H9 (cell line): ENCODE measurements at regions not wholly inside any gene's neighbourhood (a gene's known extent, or its start where the extent isn't known, plus 50 kb on each side); places are given as distances from the start of the nearest gene placed in this dataset.

ENCODE experiments used
- DNase-seq: peaks from one replicate; pipeline ENCODE4 v3.0.0-alpha.2; 2017
- H2AFZ ChIP-seq: one replicate; pipeline ENCODE4 v1.6.1; 2013; ENCODE audit warnings: mild to moderate bottlenecking, low read length, control low read depth, moderate library complexity
- H2AK5ac ChIP-seq: 2 replicates; pipeline ENCODE4 v1.6.1; 2013; ENCODE audit warnings: low read length, control low read depth, mixed read lengths; ENCODE audit not compliant: insufficient read length
- H2BK120ac ChIP-seq: one replicate; pipeline ENCODE4 v1.6.1; 2013; ENCODE audit warnings: low read depth, mild to moderate bottlenecking, low read length, control low read depth, inconsistent platforms; ENCODE audit not compliant: poor library complexity, severe bottlenecking
- H2BK12ac ChIP-seq: 2 replicates; pipeline ENCODE4 v1.6.1; 2013; ENCODE audit warnings: low read length, control low read depth, mixed read lengths, low read depth; ENCODE audit not compliant: insufficient read length
- H2BK15ac ChIP-seq: 2 replicates; pipeline ENCODE4 v1.6.1; 2013; ENCODE audit warnings: low read depth, low read length, control low read depth
- H2BK20ac ChIP-seq: one replicate; pipeline ENCODE4 v1.6.1; 2013; ENCODE audit warnings: low read depth, mild to moderate bottlenecking, low read length, control low read depth, inconsistent platforms; ENCODE audit not compliant: poor library complexity, severe bottlenecking
- H2BK5ac ChIP-seq: 2 replicates; pipeline ENCODE4 v1.6.1; 2013; ENCODE audit warnings: low read length, control low read depth, mixed read lengths; ENCODE audit not compliant: insufficient read length
- H3K14ac ChIP-seq: 2 replicates; pipeline ENCODE4 v1.6.1; 2013; ENCODE audit warnings: low read length, control low read depth; ENCODE audit not compliant: insufficient read depth
- H3K18ac ChIP-seq: 2 replicates; pipeline ENCODE4 v1.6.1; 2013; ENCODE audit warnings: low read depth, mild to moderate bottlenecking, mixed read lengths, low read length, control low read depth; ENCODE audit not compliant: insufficient read length
- H3K23ac ChIP-seq: 2 replicates; pipeline ENCODE4 v1.6.1; 2013; ENCODE audit warnings: low read length, control low read depth, mixed read lengths, low read depth; ENCODE audit not compliant: insufficient read length
- H3K23me2 ChIP-seq: 2 replicates; pipeline ENCODE4 v1.6.1; 2013; ENCODE audit warnings: low read depth, mild to moderate bottlenecking, mixed read lengths, low read length, control low read depth; ENCODE audit not compliant: insufficient read length, poor library complexity, severe bottlenecking
- H3K27ac ChIP-seq: 2 replicates; pipeline ENCODE4 v1.5.1; 2013; ENCODE audit warnings: low read length, control low read depth, mixed read lengths, low read depth; ENCODE audit not compliant: insufficient read length
- H3K27me3 ChIP-seq: 2 replicates; pipeline ENCODE4 v1.6.1; 2013; ENCODE audit warnings: low read length, control low read depth, inconsistent platforms; ENCODE audit not compliant: insufficient read depth
- H3K4ac ChIP-seq: 2 replicates; pipeline ENCODE4 v1.6.1; 2013; ENCODE audit warnings: low read depth, mild to moderate bottlenecking, control low read depth, inconsistent platforms, low read length, moderate library complexity
- H3K4me1 ChIP-seq: 2 replicates; pipeline ENCODE4 v1.6.1; 2013; ENCODE audit warnings: low read length, control low read depth, inconsistent platforms; ENCODE audit not compliant: insufficient read depth
- H3K4me2 ChIP-seq: 2 replicates; pipeline ENCODE4 v1.6.1; 2013; ENCODE audit warnings: low read length, control low read depth, mixed read lengths; ENCODE audit not compliant: insufficient read length, insufficient read depth
- H3K56ac ChIP-seq: 2 replicates; pipeline ENCODE4 v1.6.1; 2013; ENCODE audit warnings: low read depth, mild to moderate bottlenecking, mixed read lengths, low read length, control low read depth; ENCODE audit not compliant: insufficient read length
- H3K79me1 ChIP-seq: 2 replicates; pipeline ENCODE4 v1.6.1; 2013; ENCODE audit warnings: low read depth, mild to moderate bottlenecking, moderate library complexity, low read length, control low read depth, inconsistent platforms; ENCODE audit not compliant: insufficient read depth, poor library complexity, severe bottlenecking
- H3K79me2 ChIP-seq: 2 replicates; pipeline ENCODE4 v1.6.1; 2013; ENCODE audit warnings: low read length, control low read depth, inconsistent platforms; ENCODE audit not compliant: insufficient read depth
- H3K9ac ChIP-seq: 2 replicates; pipeline ENCODE4 v1.6.1; 2013; ENCODE audit warnings: low read length, control low read depth, mixed read lengths; ENCODE audit not compliant: insufficient read length; ENCODE audit errors: extremely low read depth
- H3K9me3 ChIP-seq: one replicate; pipeline ENCODE4 v1.6.1; 2013; ENCODE audit warnings: low read depth, low read length, inconsistent platforms; ENCODE audit not compliant: control insufficient read depth
- H3T11ph ChIP-seq: one replicate; pipeline ENCODE4 v1.6.1; 2013; ENCODE audit warnings: mild to moderate bottlenecking, low read length, control low read depth, inconsistent platforms
- H4K20me1 ChIP-seq: one replicate; pipeline ENCODE4 v1.6.1; 2013; ENCODE audit not compliant: control insufficient read depth, insufficient read length, insufficient read depth
- H4K5ac ChIP-seq: 2 replicates; pipeline ENCODE4 v1.6.1; 2013; ENCODE audit warnings: low read depth, mild to moderate bottlenecking, mixed read lengths, low read length, control low read depth; ENCODE audit not compliant: insufficient read length
- H4K8ac ChIP-seq: replicated peaks from 2 replicates; pipeline ENCODE4 v1.6.1; 2013; ENCODE audit warnings: low read length, control low read depth, mixed read lengths, low read depth; ENCODE audit not compliant: insufficient read length
- H4K91ac ChIP-seq: 2 replicates; pipeline ENCODE4 v1.6.1; 2013; ENCODE audit warnings: low read depth, mild to moderate bottlenecking, moderate library complexity, mixed read lengths, low read length, control low read depth; ENCODE audit not compliant: insufficient read length
- H3K27ac Mint-ChIP-seq, 3 experiments: 2 replicates in 2 of 3; 3 replicates in 1 of 3; pipeline ENCODE4 v1.8.0; 2020 to 2021; ENCODE audit warnings: mixed read lengths in 3 of 3, mild to moderate bottlenecking in 1 of 3, moderate library complexity in 1 of 3
- H3K27me3 Mint-ChIP-seq: 2 replicates; pipeline ENCODE4 v1.8.0; 2021; ENCODE audit warnings: low read depth, mild to moderate bottlenecking, moderate library complexity, mixed read lengths
- H3K36me3 Mint-ChIP-seq, 3 experiments: 2 replicates in 2 of 3; 3 replicates in 1 of 3; pipeline ENCODE4 v1.8.0; 2020 to 2021; ENCODE audit warnings: low read depth in 3 of 3, mixed read lengths in 3 of 3; ENCODE audit not compliant: insufficient read depth in 1 of 3
- H3K4me1 Mint-ChIP-seq, 2 experiments: 2 replicates each; pipeline ENCODE4 v1.8.0; 2020; ENCODE audit warnings: mixed read lengths in 2 of 2
- H3K4me3 Mint-ChIP-seq, 2 experiments: 2 replicates in 1 of 2; 3 replicates in 1 of 2; pipeline ENCODE4 v1.8.0; 2020 to 2021; ENCODE audit warnings: mild to moderate bottlenecking in 2 of 2, mixed read lengths in 2 of 2, moderate library complexity in 1 of 2
- H3K9me3 Mint-ChIP-seq, 2 experiments: 2 replicates in 1 of 2; 3 replicates in 1 of 2; pipeline ENCODE4 v1.8.0; 2020; ENCODE audit warnings: mild to moderate bottlenecking in 2 of 2, mixed read lengths in 2 of 2, moderate library complexity in 1 of 2
- CTCF ChIP-seq: fragments of 200-600 bp; sonication (generic); conservative IDR thresholded peaks from 3 replicates; pipeline ENCODE4 v1.8.0; 2021; ENCODE audit warnings: antibody characterized with exemption, mild to moderate bottlenecking
- WGBS: extraction: QIAGEN DNeasy Blood & Tissue Kit; methylation state at CpG from one replicate; pipeline ENCODE4 v1.1.7; 2013; ENCODE audit warnings: missing lambda C conversion rate, low lambda C conversion rate, mixed read lengths; ENCODE audit not compliant: insufficient read length; ENCODE audit errors: extremely low coverage; 5-methylcytosine and 5-hydroxymethylcytosine counted together

DNA sequence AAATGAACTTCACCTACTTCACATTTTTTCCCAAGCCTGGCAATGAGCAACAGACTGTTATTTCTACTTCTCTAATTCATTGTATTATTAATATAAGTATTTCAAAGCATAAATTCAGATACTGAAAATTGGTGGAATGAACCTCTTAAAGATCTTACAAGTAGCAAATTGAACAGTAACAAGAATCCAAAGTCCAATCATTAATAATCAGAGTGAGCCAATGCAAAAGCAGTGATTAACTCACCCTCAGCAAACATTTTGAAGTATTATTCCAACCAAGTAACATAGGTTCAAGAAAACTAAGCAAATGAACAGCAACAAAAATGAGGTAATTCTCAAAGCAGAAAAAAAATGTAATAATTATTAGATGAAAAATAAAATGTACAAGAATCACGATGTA is 288.1 kb upstream of the ZC3H15 start:
- WGBS, result no CpG with 5 or more reads among the region's 1 CpG

More for the DNA sequence above, 288.1 kb upstream of the ZC3H15 start:
- no peaks in the 10 kb centered on the region for H4K20me1 ChIP-seq
- no peak overlapping the region for H3K27ac ChIP-seq
- no peaks in the 10 kb centered on the region for H3K36me3 Mint-ChIP-seq
- no peak overlapping the region for H2BK120ac ChIP-seq
- H3K4me2 ChIP-seq, result no peak overlapping the region
- H3K23ac ChIP-seq, result no peak overlapping the region
- H3K23me2 ChIP-seq, result no peaks in the 10 kb centered on the region
- H4K8ac ChIP-seq, result no peak overlapping the region
- no peak overlapping the region for H3K56ac ChIP-seq
- no peak for DNase-seq
- H3K27me3 Mint-ChIP-seq, result no peaks in the 10 kb centered on the region
- no peak overlapping the region for H3K18ac ChIP-seq
- H2BK5ac ChIP-seq, result no peak overlapping the region
- H2AK5ac ChIP-seq, result no peak overlapping the region
- H3K14ac ChIP-seq, result no peak overlapping the region
- H2AFZ ChIP-seq, result no peak overlapping the region
- H3K79me2 ChIP-seq, result no peaks in the 10 kb centered on the region
- no peaks in the 10 kb centered on the region for H3K79me1 ChIP-seq
- H4K5ac ChIP-seq, result no peak overlapping the region
- H3K4me3 Mint-ChIP-seq, result no peak overlapping the region
- no peak overlapping the region for H2BK20ac ChIP-seq
- H3K4ac ChIP-seq, result no peak overlapping the region
- H3K9ac ChIP-seq, result no peak overlapping the region
- no peak overlapping the region for H3T11ph ChIP-seq
- H3K9me3 Mint-ChIP-seq, result no peaks in the 10 kb centered on the region
- H3K4me1 Mint-ChIP-seq, result peaks cover 3% of the 10 kb centered on the region in 2 experiments; a peak in 2 of 4 replicates
- H2BK15ac ChIP-seq, result no peak overlapping the region
- no peaks in the 10 kb centered on the region for H3K9me3 ChIP-seq
- no peak overlapping the region for H4K91ac ChIP-seq
- H3K4me1 ChIP-seq, result no peaks in the 10 kb centered on the region
- H3K27ac Mint-ChIP-seq, result no peak overlapping the region
- TF ChIP-seq CTCF, result no peak
- no peaks in the 10 kb centered on the region for H3K27me3 ChIP-seq
- no peak overlapping the region for H2BK12ac ChIP-seq
